SU-DHL-6 (cell line): ENCODE measurements at regions not wholly inside any gene's neighbourhood (a gene's known extent, or its start where the extent isn't known, plus 50 kb on each side); places are given as distances from the start of the nearest gene placed in this dataset.

Experiments
- EZH2phosphoT487 ChIP-seq: fragments of 200-600 bp; sonication (generic), shearing (Covaris generic); conservative IDR thresholded peaks from 2 replicates; pipeline ENCODE4 v1.6.1; 2018; ENCODE audit warnings: mild to moderate bottlenecking, antibody characterized with exemption, low read length, moderate library complexity, mixed read lengths
- TF ChIP-seq, protein P1 (sequence below): fragments of 200-600 bp; sonication (generic); IDR thresholded peaks from one replicate; pipeline ENCODE4 v1.5.1; 2017; ENCODE audit warnings: antibody characterized with exemption, mild to moderate bottlenecking, low read length, moderate library complexity; ENCODE audit not compliant: insufficient read depth, poor library complexity, severe bottlenecking

DNA sequence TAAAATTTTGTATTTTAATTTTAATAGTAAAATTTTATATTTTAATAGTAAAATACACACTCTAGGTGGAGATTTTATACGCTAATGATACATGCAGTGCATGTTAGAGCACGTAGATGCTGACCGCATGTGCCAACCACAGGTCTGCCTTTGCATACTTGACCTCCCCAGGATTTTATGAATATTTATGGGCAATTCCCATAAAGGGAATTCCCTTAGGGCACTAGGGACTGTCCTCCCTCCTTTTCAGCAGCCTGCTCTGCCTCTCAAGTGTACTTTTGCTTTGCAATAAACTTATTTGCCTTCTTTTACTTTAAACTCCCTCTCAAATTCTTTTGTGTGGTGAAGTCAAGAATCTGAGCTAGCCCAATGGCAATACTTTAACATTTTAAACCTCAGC lies 217.7 kb upstream of the CDH8 start:
- no peak for TF ChIP-seq EZH2phosphoT487
- TF ChIP-seq, protein P1, sequence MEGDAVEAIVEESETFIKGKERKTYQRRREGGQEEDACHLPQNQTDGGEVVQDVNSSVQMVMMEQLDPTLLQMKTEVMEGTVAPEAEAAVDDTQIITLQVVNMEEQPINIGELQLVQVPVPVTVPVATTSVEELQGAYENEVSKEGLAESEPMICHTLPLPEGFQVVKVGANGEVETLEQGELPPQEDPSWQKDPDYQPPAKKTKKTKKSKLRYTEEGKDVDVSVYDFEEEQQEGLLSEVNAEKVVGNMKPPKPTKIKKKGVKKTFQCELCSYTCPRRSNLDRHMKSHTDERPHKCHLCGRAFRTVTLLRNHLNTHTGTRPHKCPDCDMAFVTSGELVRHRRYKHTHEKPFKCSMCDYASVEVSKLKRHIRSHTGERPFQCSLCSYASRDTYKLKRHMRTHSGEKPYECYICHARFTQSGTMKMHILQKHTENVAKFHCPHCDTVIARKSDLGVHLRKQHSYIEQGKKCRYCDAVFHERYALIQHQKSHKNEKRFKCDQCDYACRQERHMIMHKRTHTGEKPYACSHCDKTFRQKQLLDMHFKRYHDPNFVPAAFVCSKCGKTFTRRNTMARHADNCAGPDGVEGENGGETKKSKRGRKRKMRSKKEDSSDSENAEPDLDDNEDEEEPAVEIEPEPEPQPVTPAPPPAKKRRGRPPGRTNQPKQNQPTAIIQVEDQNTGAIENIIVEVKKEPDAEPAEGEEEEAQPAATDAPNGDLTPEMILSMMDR = no peak
